ENCODE measurements at regions not wholly inside any gene's neighbourhood (a gene's known extent, or its start where the extent isn't known, plus 50 kb on each side); places are given as distances from the start of the nearest gene placed in this dataset.

DNA sequence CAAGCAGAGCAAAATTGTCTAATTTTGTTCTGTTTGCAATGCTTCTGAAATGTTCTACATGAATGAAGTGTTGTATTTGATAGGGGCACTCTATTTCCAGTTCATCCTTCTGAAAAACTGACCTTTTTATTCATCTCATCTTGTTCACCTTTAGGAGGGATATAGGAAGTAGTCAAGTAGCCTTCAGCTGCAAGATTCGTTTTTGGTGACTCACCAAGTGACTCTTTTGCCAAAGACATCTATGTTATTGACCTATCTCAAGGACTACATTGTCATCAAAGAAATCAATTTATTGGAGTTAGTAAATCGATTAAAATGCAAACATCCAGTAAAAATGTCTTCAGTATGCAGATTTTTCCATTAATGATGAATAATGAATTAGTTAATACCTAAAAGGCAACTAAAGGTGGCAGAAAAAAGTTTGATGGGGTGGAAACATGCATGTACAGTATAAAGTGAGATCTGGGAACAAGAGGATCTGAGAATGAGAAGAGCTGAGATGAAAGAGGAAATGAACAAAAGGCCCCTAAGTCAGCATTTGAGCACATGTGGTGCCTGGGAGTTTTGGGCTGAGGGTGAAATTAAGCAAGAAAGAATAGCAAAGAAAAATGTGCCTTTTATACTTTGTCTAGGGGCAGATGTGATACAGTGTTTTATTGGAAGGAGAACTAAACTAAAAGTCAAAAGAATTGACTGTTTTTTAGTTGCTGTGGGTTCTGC lies 255.1 kb upstream of the LINC00305 start:
- Histone ChIP-seq H3K79me2 (ENCODE audit: insufficient read depth, low read length) (no peaks in the 10 kb centered on the region), H3K27me3 (ENCODE audit: insufficient read depth, low read length, poor library complexity) (no peaks in the 10 kb centered on the region), H3K4me1 (ENCODE audit: insufficient read depth, low read length) (no peaks in the 10 kb centered on the region), H3K4me2 (ENCODE audit: insufficient read depth, low read length) (no peak overlapping the region), H2AFZ (ENCODE audit: low read depth, low read length) (no peak overlapping the region), H3K9me3 (ENCODE audit: insufficient read depth, low read length, severe bottlenecking) (no peaks in the 10 kb centered on the region), H3K9ac (ENCODE audit: low read depth, low read length) (no peak overlapping the region), H3K4me3 (ENCODE audit: low read depth in 1 of 2, low read length in 2 of 2) (no peak overlapping the region), H3K27ac (ENCODE audit: low read length) (no peak overlapping the region), H3K36me3 (ENCODE audit: insufficient read depth, low read length) (no peaks in the 10 kb centered on the region), H4K20me1 (ENCODE audit: insufficient read depth, low read length) (no peaks in the 10 kb centered on the region)
- no peak for ATAC-seq (ENCODE audit: insufficient read depth, low read depth)
- DNase-seq = no peak
- TF ChIP-seq, protein P1, sequence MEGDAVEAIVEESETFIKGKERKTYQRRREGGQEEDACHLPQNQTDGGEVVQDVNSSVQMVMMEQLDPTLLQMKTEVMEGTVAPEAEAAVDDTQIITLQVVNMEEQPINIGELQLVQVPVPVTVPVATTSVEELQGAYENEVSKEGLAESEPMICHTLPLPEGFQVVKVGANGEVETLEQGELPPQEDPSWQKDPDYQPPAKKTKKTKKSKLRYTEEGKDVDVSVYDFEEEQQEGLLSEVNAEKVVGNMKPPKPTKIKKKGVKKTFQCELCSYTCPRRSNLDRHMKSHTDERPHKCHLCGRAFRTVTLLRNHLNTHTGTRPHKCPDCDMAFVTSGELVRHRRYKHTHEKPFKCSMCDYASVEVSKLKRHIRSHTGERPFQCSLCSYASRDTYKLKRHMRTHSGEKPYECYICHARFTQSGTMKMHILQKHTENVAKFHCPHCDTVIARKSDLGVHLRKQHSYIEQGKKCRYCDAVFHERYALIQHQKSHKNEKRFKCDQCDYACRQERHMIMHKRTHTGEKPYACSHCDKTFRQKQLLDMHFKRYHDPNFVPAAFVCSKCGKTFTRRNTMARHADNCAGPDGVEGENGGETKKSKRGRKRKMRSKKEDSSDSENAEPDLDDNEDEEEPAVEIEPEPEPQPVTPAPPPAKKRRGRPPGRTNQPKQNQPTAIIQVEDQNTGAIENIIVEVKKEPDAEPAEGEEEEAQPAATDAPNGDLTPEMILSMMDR (IDR thresholded peaks at IDR 0.05; ENCODE audit: borderline replicate concordance, extremely low read depth, low read length, poor library complexity, severe bottlenecking) = no peak
- TF ChIP-seq EZH2 (IDR thresholded peaks at IDR 0.05; ENCODE audit: borderline replicate concordance, low read depth, low read length, severe bottlenecking) = no peak

GRCh38 chr18:64402636-64403035 lies 253.7 kb upstream of the LINC00305 start:
- Histone ChIP-seq H3K9ac (ENCODE audit: low read depth, low read length) (no peak overlapping the region), H3K4me1 (ENCODE audit: insufficient read depth, low read length) (no peaks in the 10 kb centered on the region), H3K27me3 (ENCODE audit: insufficient read depth, low read length, poor library complexity) (no peaks in the 10 kb centered on the region), H4K20me1 (ENCODE audit: insufficient read depth, low read length) (no peaks in the 10 kb centered on the region), H3K27ac (ENCODE audit: low read length) (no peak overlapping the region), H3K79me2 (ENCODE audit: insufficient read depth, low read length) (no peaks in the 10 kb centered on the region), H3K4me2 (ENCODE audit: insufficient read depth, low read length) (no peak overlapping the region), H2AFZ (ENCODE audit: low read depth, low read length) (no peak overlapping the region), H3K9me3 (ENCODE audit: insufficient read depth, low read length, severe bottlenecking) (no peaks in the 10 kb centered on the region), H3K4me3 (ENCODE audit: low read depth in 1 of 2, low read length in 2 of 2) (no peak overlapping the region), H3K36me3 (ENCODE audit: insufficient read depth, low read length) (no peaks in the 10 kb centered on the region)
- ATAC-seq (ENCODE audit: insufficient read depth, low read depth) (no peak), DNase-seq (no peak)
- TF ChIP-seq EZH2 (IDR thresholded peaks at IDR 0.05; ENCODE audit: borderline replicate concordance, low read depth, low read length, severe bottlenecking) = no peak
- TF ChIP-seq, protein P1 (IDR thresholded peaks at IDR 0.05; ENCODE audit: borderline replicate concordance, extremely low read depth, low read length, poor library complexity, severe bottlenecking) = no peak

- DNase-seq = no peak
- H3K9ac ChIP-seq (ENCODE audit: low read depth, low read length) = no peak overlapping the region
Observed at GRCh38 chr18:64401268-64402060, 252.6 kb upstream of the LINC00305 start.

More at GRCh38 chr18:64401268-64402060, 252.6 kb upstream of the LINC00305 start:
- H3K27me3 ChIP-seq (ENCODE audit: insufficient read depth, low read length, poor library complexity) = no peaks in the 10 kb centered on the region
- no peaks in the 10 kb centered on the region for H3K4me1 ChIP-seq (ENCODE audit: insufficient read depth, low read length)
- no peaks in the 10 kb centered on the region for H3K9me3 ChIP-seq (ENCODE audit: insufficient read depth, low read length, severe bottlenecking)
- no peak overlapping the region for H2AFZ ChIP-seq (ENCODE audit: low read depth, low read length)
- no peak overlapping the region for H3K4me3 ChIP-seq (ENCODE audit: low read depth in 1 of 2, low read length in 2 of 2)
- ATAC-seq (ENCODE audit: insufficient read depth, low read depth) = no peak
- no peaks in the 10 kb centered on the region for H3K79me2 ChIP-seq (ENCODE audit: insufficient read depth, low read length)
- H4K20me1 ChIP-seq (ENCODE audit: insufficient read depth, low read length) = no peaks in the 10 kb centered on the region
- H3K4me2 ChIP-seq (ENCODE audit: insufficient read depth, low read length) = no peak overlapping the region
- H3K36me3 ChIP-seq (ENCODE audit: insufficient read depth, low read length) = no peaks in the 10 kb centered on the region
- TF ChIP-seq EZH2 (IDR thresholded peaks at IDR 0.05; ENCODE audit: borderline replicate concordance, low read depth, low read length, severe bottlenecking) = no peak
- TF ChIP-seq, protein P1 (IDR thresholded peaks at IDR 0.05; ENCODE audit: borderline replicate concordance, extremely low read depth, low read length, poor library complexity, severe bottlenecking) = no peak
- H3K27ac ChIP-seq (ENCODE audit: low read length) = no peak overlapping the region

Measured in DND-41 (cell line).